ENCODE measurements at regions not wholly inside any gene's neighbourhood (a gene's known extent, or its start where the extent isn't known, plus 50 kb on each side); places are given as distances from the start of the nearest gene placed in this dataset.

DNA sequence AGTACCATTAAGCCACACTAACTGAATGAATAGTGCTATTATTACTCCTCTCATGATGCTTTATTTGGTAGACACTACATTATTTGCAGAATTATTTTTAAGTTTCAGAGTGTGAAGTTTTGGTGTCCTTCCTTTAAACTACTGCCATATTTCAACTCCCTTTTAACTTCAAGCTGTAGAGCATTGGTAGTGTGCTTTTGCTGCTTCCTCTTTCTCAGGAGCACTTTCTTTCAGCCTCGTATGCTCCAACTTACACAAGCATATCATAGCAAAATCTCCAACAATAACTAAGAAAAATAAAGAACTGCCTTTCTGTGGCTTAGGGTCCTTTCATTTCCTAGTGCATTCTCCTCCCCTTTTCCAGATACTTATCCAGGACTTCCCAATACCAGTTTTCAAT, 476.4 kb upstream of the AGTR1 start:
- Histone ChIP-seq H3K27ac (ENCODE audit: low read depth, low read length) (no peak overlapping the region), H3K4me1 (ENCODE audit: control insufficient read depth in 5 of 5, insufficient read depth in 5 of 5, low read length in 5 of 5) (peaks cover 0 to 8% (median 0%) of the 10 kb centered on the region in 5 donors), H3K9me3 (ENCODE audit: control insufficient read depth in 5 of 5, low read length in 5 of 5) (no peaks in the 10 kb centered on the region), H3K4me3 (ENCODE audit: low read depth in 1 of 5, low read length in 5 of 5) (no peak overlapping the region), H3K36me3 (ENCODE audit: control insufficient read depth in 5 of 5, insufficient read depth in 5 of 5, low read length in 5 of 5) (no peaks in the 10 kb centered on the region), H3K27me3 (ENCODE audit: control insufficient read depth in 5 of 5, insufficient read depth in 4 of 5, low read length in 5 of 5) (no peaks in the 10 kb centered on the region), H3K9ac (ENCODE audit: low read length in 5 of 5) (no peak overlapping the region)

DNA sequence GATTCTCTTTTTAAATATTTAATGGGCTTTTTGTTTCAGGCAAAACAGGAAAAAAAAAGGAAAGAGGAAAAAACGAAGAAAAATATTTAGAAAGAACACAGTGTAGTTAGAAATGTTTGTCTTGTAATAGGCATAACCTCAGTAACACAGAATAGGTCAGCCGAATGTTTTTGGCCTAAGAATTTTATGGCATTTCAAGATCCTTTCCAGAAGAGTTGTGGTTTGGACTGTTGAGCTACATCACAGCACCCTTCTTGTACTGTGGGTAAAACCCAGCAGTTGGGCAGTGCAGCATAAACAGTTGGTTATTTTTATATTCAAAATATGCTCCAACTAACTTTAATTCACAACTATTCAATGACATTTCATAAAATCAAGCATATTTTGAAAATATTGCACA, 474.4 kb upstream of the AGTR1 start:
- H3K4me1 ChIP-seq (ENCODE audit: control insufficient read depth in 5 of 5, insufficient read depth in 5 of 5, low read length in 5 of 5), result no peaks in the 10 kb centered on the region
- H3K9me3 ChIP-seq (ENCODE audit: control insufficient read depth in 5 of 5, low read length in 5 of 5), result no peaks in the 10 kb centered on the region
- H3K9ac ChIP-seq (ENCODE audit: low read length in 5 of 5), result no peak overlapping the region
- H3K27ac ChIP-seq (ENCODE audit: low read depth, low read length), result no peak overlapping the region
- no peaks in the 10 kb centered on the region for H3K36me3 ChIP-seq (ENCODE audit: control insufficient read depth in 5 of 5, insufficient read depth in 5 of 5, low read length in 5 of 5)
- H3K4me3 ChIP-seq (ENCODE audit: low read depth in 1 of 5, low read length in 5 of 5), result no peak overlapping the region
- H3K27me3 ChIP-seq (ENCODE audit: control insufficient read depth in 5 of 5, insufficient read depth in 4 of 5, low read length in 5 of 5), result no peaks in the 10 kb centered on the region

DNA sequence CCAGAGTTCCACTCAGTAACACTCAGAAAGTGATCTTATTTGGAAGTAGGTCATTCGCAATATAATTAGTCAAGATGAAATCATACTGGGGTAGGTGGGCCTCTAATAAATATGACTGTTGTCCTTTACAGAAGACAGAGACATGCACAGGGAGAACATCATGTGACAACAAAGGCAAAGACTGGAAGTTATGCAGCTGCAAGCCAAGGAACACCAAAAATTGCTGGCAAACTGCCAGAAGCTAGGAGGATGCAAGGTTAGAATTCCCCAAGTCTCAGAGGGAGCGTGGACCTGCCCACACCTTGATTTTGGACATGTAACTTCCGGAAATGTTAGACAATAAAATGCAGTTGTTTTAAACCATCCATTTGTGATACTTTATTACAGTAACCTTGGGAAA, 471.5 kb upstream of the AGTR1 start:
- Histone ChIP-seq H3K4me1 (ENCODE audit: control insufficient read depth in 5 of 5, insufficient read depth in 5 of 5, low read length in 5 of 5) (no peaks in the 10 kb centered on the region), H3K9me3 (ENCODE audit: control insufficient read depth in 5 of 5, low read length in 5 of 5) (no peaks in the 10 kb centered on the region), H3K27ac (ENCODE audit: low read depth, low read length) (no peak overlapping the region), H3K4me3 (ENCODE audit: low read depth in 1 of 5, low read length in 5 of 5) (no peak overlapping the region), H3K27me3 (ENCODE audit: control insufficient read depth in 5 of 5, insufficient read depth in 4 of 5, low read length in 5 of 5) (no peaks in the 10 kb centered on the region), H3K9ac (ENCODE audit: low read length in 5 of 5) (no peak overlapping the region), H3K36me3 (ENCODE audit: control insufficient read depth in 5 of 5, insufficient read depth in 5 of 5, low read length in 5 of 5) (no peaks in the 10 kb centered on the region)

DNA sequence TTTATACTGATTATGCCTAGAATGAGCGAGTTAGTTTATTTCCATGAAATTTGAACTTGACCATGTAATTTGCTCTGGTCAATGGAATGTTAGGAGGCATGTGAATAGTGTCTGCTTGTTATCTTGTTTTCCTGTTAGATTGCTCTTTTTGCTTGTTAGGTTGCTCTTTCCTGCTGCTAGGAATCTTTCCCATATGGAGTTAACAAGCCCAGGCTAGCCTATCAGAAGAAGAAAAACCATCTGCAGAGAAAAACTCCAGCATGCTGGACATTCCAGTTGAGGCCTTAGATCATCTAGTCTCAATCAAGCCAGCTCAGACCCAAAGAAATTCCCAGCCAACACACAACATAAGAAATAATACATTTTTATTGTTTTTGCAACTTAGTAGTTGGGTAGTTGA, 470.2 kb upstream of the AGTR1 start:
- Histone ChIP-seq H3K27ac (ENCODE audit: low read depth, low read length) (no peak overlapping the region), H3K4me3 (ENCODE audit: low read depth in 1 of 5, low read length in 5 of 5) (no peak overlapping the region), H3K9ac (ENCODE audit: low read length in 5 of 5) (no peak overlapping the region), H3K27me3 (ENCODE audit: control insufficient read depth in 5 of 5, insufficient read depth in 4 of 5, low read length in 5 of 5) (no peaks in the 10 kb centered on the region), H3K4me1 (ENCODE audit: control insufficient read depth in 5 of 5, insufficient read depth in 5 of 5, low read length in 5 of 5) (no peaks in the 10 kb centered on the region), H3K36me3 (ENCODE audit: control insufficient read depth in 5 of 5, insufficient read depth in 5 of 5, low read length in 5 of 5) (no peaks in the 10 kb centered on the region), H3K9me3 (ENCODE audit: control insufficient read depth in 5 of 5, low read length in 5 of 5) (no peaks in the 10 kb centered on the region)

DNA sequence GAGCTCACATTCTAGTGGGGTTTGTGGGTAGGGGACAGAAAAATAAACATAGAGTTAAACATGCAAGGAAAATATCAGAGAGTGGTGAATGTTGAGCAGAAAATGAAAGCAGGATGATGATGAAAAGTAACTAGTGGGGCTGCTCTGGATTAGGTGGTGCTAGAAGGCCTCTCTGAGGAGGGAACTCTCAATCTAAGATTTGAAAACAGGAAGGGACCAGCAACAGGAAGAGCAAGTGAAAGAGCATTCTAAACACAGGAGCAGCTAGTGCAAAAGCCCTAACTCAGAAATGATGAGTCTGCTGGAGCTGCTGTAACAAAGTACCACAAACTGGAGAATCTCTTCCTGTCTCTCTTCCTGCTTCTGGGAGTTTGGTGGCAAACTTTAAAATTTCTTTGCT, 468.6 kb upstream of the AGTR1 start:
- H3K9ac ChIP-seq (ENCODE audit: low read length in 5 of 5), result no peak overlapping the region
- H3K27ac ChIP-seq (ENCODE audit: low read depth, low read length), result no peak overlapping the region
- H3K27me3 ChIP-seq (ENCODE audit: control insufficient read depth in 5 of 5, insufficient read depth in 4 of 5, low read length in 5 of 5), result no peaks in the 10 kb centered on the region
- H3K4me3 ChIP-seq (ENCODE audit: low read depth in 1 of 5, low read length in 5 of 5), result no peak overlapping the region
- H3K9me3 ChIP-seq (ENCODE audit: control insufficient read depth in 5 of 5, low read length in 5 of 5), result no peaks in the 10 kb centered on the region
- H3K4me1 ChIP-seq (ENCODE audit: control insufficient read depth in 5 of 5, insufficient read depth in 5 of 5, low read length in 5 of 5), result no peaks in the 10 kb centered on the region
- no peaks in the 10 kb centered on the region for H3K36me3 ChIP-seq (ENCODE audit: control insufficient read depth in 5 of 5, insufficient read depth in 5 of 5, low read length in 5 of 5)

DNA sequence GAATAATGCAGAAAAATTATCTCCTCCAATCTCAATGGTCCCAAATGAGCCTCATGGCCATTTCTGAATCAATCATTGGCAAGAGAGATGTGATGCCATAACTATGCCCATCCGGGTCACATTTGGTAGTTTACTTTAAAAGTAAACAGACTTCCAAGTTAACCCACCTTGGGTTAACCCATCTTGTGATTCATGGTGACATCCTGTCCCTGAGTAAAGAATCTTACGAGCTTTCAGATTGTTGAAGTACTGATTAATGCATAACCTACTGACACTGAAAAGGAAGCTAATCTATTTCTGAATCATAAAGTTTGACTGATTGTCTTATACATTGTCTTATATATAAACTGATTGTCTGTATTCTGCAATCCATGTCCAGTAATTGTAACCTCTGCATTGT, 467.2 kb upstream of the AGTR1 start:
- no peaks in the 10 kb centered on the region for H3K4me1 ChIP-seq (ENCODE audit: control insufficient read depth in 5 of 5, insufficient read depth in 5 of 5, low read length in 5 of 5)
- no peaks in the 10 kb centered on the region for H3K36me3 ChIP-seq (ENCODE audit: control insufficient read depth in 5 of 5, insufficient read depth in 5 of 5, low read length in 5 of 5)

DNA sequence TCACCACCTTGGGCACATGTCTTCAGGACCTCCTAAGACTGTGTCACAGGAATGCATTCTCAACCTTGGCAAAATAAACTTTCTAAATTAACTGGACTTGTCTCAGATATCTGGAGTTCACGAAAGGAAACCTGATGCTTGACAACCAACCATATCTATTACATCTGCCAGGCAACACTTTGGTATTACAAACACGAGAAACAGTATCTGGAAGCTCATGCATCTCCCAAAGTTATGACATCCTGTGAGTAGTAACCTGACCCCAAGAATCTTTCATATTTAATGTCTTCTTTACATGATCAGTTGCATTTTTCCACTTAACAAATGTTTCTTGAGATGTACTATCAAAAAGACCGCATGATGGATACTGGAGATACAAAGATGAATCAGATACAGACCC, 465.3 kb upstream of the AGTR1 start:
- Histone ChIP-seq H3K9me3 (ENCODE audit: control insufficient read depth in 5 of 5, low read length in 5 of 5) (no peaks in the 10 kb centered on the region), H3K27me3 (ENCODE audit: control insufficient read depth in 5 of 5, insufficient read depth in 4 of 5, low read length in 5 of 5) (no peaks in the 10 kb centered on the region), H3K4me1 (ENCODE audit: control insufficient read depth in 5 of 5, insufficient read depth in 5 of 5, low read length in 5 of 5) (no peaks in the 10 kb centered on the region), H3K27ac (ENCODE audit: low read depth, low read length) (no peak overlapping the region), H3K9ac (ENCODE audit: low read length in 5 of 5) (no peak overlapping the region), H3K4me3 (ENCODE audit: low read depth in 1 of 5, low read length in 5 of 5) (no peak overlapping the region), H3K36me3 (ENCODE audit: control insufficient read depth in 5 of 5, insufficient read depth in 5 of 5, low read length in 5 of 5) (no peaks in the 10 kb centered on the region)

More for the DNA sequence above, 467.2 kb upstream of the AGTR1 start:
- Histone ChIP-seq H3K27ac (ENCODE audit: low read depth, low read length) (no peak overlapping the region), H3K9ac (ENCODE audit: low read length in 5 of 5) (no peak overlapping the region), H3K9me3 (ENCODE audit: control insufficient read depth in 5 of 5, low read length in 5 of 5) (no peaks in the 10 kb centered on the region), H3K27me3 (ENCODE audit: control insufficient read depth in 5 of 5, insufficient read depth in 4 of 5, low read length in 5 of 5) (no peaks in the 10 kb centered on the region), H3K4me3 (ENCODE audit: low read depth in 1 of 5, low read length in 5 of 5) (no peak overlapping the region)

DNA sequence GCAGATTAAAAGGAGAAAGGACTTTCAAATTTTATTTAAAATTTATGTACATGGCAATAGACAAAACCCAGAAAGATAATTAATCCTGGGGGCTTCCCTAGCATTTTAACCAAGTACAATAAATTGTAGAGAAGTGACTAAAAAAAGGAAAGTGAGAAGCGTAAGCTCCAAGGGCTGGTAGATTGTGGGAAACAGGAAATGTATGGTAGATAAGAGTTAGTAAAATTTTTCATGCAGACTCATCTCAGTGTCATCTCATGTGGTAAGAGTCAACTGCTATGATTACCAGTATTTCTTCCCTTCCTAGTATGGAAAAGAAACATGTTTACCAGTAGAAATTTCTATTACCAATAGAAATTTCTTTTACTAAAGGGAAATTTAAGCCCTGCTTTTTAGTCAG, 464.3 kb upstream of the AGTR1 start:
- no peaks in the 10 kb centered on the region for H3K9me3 ChIP-seq (ENCODE audit: control insufficient read depth in 5 of 5, low read length in 5 of 5)
- H3K27me3 ChIP-seq (ENCODE audit: control insufficient read depth in 5 of 5, insufficient read depth in 4 of 5, low read length in 5 of 5), result no peaks in the 10 kb centered on the region
- no peak overlapping the region for H3K27ac ChIP-seq (ENCODE audit: low read depth, low read length)

DNA sequence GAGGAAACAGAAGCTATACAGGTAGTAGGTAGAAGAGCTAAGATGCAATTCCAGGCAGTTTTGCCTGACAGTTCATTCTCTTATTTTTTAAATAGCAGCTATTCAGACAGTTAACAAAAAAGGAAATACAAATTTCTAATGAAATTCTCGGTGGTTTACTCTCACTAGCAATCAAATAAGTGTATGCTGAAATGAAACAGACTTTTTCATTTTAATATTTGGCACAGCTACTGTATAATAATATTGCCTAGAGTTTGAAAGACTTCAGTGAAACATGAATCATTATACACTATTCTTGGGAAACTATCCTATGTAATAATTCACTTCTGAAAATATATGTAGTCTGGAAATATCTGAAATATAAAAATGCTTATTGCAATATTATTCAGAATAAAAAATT, 463.2 kb upstream of the AGTR1 start:
- H3K4me3 ChIP-seq (ENCODE audit: low read depth in 1 of 5, low read length in 5 of 5), result no peak overlapping the region
- H3K9ac ChIP-seq (ENCODE audit: low read length in 5 of 5), result no peak overlapping the region
- no peak overlapping the region for H3K27ac ChIP-seq (ENCODE audit: low read depth, low read length)
- no peaks in the 10 kb centered on the region for H3K36me3 ChIP-seq (ENCODE audit: control insufficient read depth in 5 of 5, insufficient read depth in 5 of 5, low read length in 5 of 5)
- H3K4me1 ChIP-seq (ENCODE audit: control insufficient read depth in 5 of 5, insufficient read depth in 5 of 5, low read length in 5 of 5), result no peaks in the 10 kb centered on the region
- no peaks in the 10 kb centered on the region for H3K9me3 ChIP-seq (ENCODE audit: control insufficient read depth in 5 of 5, low read length in 5 of 5)
- no peaks in the 10 kb centered on the region for H3K27me3 ChIP-seq (ENCODE audit: control insufficient read depth in 5 of 5, insufficient read depth in 4 of 5, low read length in 5 of 5)

More for the DNA sequence above, 464.3 kb upstream of the AGTR1 start:
- no peak overlapping the region for H3K4me3 ChIP-seq (ENCODE audit: low read depth in 1 of 5, low read length in 5 of 5)
- no peak overlapping the region for H3K9ac ChIP-seq (ENCODE audit: low read length in 5 of 5)
- no peaks in the 10 kb centered on the region for H3K4me1 ChIP-seq (ENCODE audit: control insufficient read depth in 5 of 5, insufficient read depth in 5 of 5, low read length in 5 of 5)
- H3K36me3 ChIP-seq (ENCODE audit: control insufficient read depth in 5 of 5, insufficient read depth in 5 of 5, low read length in 5 of 5), result no peaks in the 10 kb centered on the region

DNA sequence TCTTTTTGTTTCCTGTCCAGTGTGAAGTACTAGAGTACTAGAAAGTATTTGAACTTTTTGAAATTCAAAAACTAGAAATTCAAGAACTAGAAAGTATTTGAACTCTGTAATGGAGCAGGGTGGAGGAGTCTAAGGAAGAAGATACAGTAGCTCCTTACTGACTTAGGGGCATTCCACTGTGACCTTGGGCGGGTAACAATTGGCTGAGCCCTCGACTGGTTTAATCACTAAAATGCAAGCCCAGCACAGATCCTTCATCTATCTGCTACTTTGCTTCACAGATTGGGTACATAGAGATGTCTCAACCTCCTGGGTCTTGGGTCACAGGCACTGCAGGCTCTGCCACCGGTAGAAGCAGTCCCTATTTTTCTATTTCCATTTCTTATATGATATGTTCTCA, 462.1 kb upstream of the AGTR1 start:
- H3K27ac ChIP-seq (ENCODE audit: low read depth, low read length), result no peak overlapping the region
- H3K9ac ChIP-seq (ENCODE audit: low read length in 5 of 5), result no peak overlapping the region
- H3K9me3 ChIP-seq (ENCODE audit: control insufficient read depth in 5 of 5, low read length in 5 of 5), result no peaks in the 10 kb centered on the region
- H3K4me3 ChIP-seq (ENCODE audit: low read depth in 1 of 5, low read length in 5 of 5), result no peak overlapping the region
- no peaks in the 10 kb centered on the region for H3K4me1 ChIP-seq (ENCODE audit: control insufficient read depth in 5 of 5, insufficient read depth in 5 of 5, low read length in 5 of 5)
- H3K27me3 ChIP-seq (ENCODE audit: control insufficient read depth in 5 of 5, insufficient read depth in 4 of 5, low read length in 5 of 5), result no peaks in the 10 kb centered on the region
- no peaks in the 10 kb centered on the region for H3K36me3 ChIP-seq (ENCODE audit: control insufficient read depth in 5 of 5, insufficient read depth in 5 of 5, low read length in 5 of 5)

DNA sequence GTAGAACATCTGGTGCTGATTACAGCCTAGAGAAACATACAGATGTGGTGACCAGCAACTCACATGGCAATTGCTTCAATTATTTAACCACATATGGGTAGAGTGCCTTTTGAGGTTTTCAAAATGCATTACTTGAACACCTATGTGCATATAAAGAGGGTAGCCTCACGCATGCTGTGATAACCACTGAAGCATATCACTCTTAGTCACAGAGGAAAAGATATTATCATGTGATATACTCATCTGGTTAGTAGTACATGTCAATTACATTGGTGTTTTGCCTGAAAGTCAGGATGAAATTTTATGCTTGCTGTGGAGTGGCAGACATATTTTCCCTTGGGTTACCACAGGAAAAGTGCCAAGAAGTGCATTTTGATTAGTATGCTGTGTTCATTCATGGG, 459.3 kb upstream of the AGTR1 start:
- Histone ChIP-seq H3K4me3 (ENCODE audit: low read depth in 1 of 5, low read length in 5 of 5) (no peak overlapping the region), H3K27me3 (ENCODE audit: control insufficient read depth in 5 of 5, insufficient read depth in 4 of 5, low read length in 5 of 5) (no peaks in the 10 kb centered on the region), H3K36me3 (ENCODE audit: control insufficient read depth in 5 of 5, insufficient read depth in 5 of 5, low read length in 5 of 5) (no peaks in the 10 kb centered on the region), H3K9me3 (ENCODE audit: control insufficient read depth in 5 of 5, low read length in 5 of 5) (no peaks in the 10 kb centered on the region), H3K27ac (ENCODE audit: low read depth, low read length) (no peak overlapping the region), H3K4me1 (ENCODE audit: control insufficient read depth in 5 of 5, insufficient read depth in 5 of 5, low read length in 5 of 5) (peaks cover 0 to under 1% (median 0%) of the 10 kb centered on the region in 5 donors), H3K9ac (ENCODE audit: low read length in 5 of 5) (no peak overlapping the region)
